PC-3 (cell line): ENCODE measurements at regions not wholly inside any gene's neighbourhood (a gene's known extent, or its start where the extent isn't known, plus 50 kb on each side); places are given as distances from the start of the nearest gene placed in this dataset.
"Not testable (repeated sequence)": the region's sequence is repeated elsewhere in the genome, so short reads cannot be mapped to it uniquely, and the experiment has no call there.

Experiments used
- ATAC-seq: fragments of 200-7000 bp; cut with Tn5 transposase; 2 replicates; pipeline ENCODE4 v1.9.1; 2020; ENCODE audit warnings: mild to moderate bottlenecking, moderate library complexity
- BruUV-seq: library from RNA; stranded (reverse); fragments of 400-500 nt; replicated peaks from 2 replicates; lab custom pipeline; 2021; lab: Mats Ljungman, UMichigan
- CTCF ChIA-PET: fragments of 300-600 bp; sonication (Branson Sonifier 250); formaldehyde crosslinking; loops from one replicate; lab custom pipeline; 2022; ENCODE audit warnings: antibody characterized with exemption; lab: Charles Lee
- POLR2A ChIA-PET: fragments of 300-600 bp; sonication (Branson Sonifier 250); formaldehyde crosslinking; loops from one replicate; lab custom pipeline; 2022; ENCODE audit warnings: antibody characterized with exemption; ENCODE audit not compliant: unreplicated experiment; lab: Charles Lee
- DNase-seq: peaks from one replicate; pipeline ENCODE4 v3.0.0-alpha.2; 2015
- H2AFZ ChIP-seq: fragments of 300-600 bp; sonication (generic); 2 replicates; pipeline ENCODE4 v1.6.0; 2016; ENCODE audit warnings: antibody characterized with exemption, low read length
- H3F3A ChIP-seq: fragments of 300-600 bp; sonication (generic); one replicate; pipeline ENCODE4 v1.6.0; 2017; ENCODE audit warnings: antibody characterized with exemption, low read length, control low read depth, mild to moderate bottlenecking; ENCODE audit not compliant: unreplicated experiment
- H3K27ac ChIP-seq: fragments of 300-600 bp; sonication (generic); 2 replicates; pipeline ENCODE4 v1.5.1; 2016; ENCODE audit warnings: mild to moderate bottlenecking, low read length
- H3K27me3 ChIP-seq: fragments of 300-600 bp; sonication (generic); 2 replicates; pipeline ENCODE4 v1.6.1; 2016; ENCODE audit warnings: low read length, mixed read lengths
- H3K36me3 ChIP-seq: fragments of 300-600 bp; sonication (generic); 2 replicates; pipeline ENCODE4 v1.6.1; 2016; ENCODE audit warnings: low read depth, mixed run types, low read length, mixed read lengths
- H3K4me1 ChIP-seq: fragments of 300-600 bp; sonication (generic); 2 replicates; pipeline ENCODE4 v1.5.1; 2016; ENCODE audit warnings: low read length; ENCODE audit not compliant: insufficient read depth
- H3K4me2 ChIP-seq: fragments of 300-600 bp; sonication (generic); 2 replicates; pipeline ENCODE4 v1.6.0; 2016; ENCODE audit warnings: low read length
- H3K4me3 ChIP-seq: fragments of 300-600 bp; sonication (generic); 2 replicates; pipeline ENCODE4 v1.5.1; 2016; ENCODE audit warnings: mild to moderate bottlenecking, low read length, mixed read lengths
- H3K79me2 ChIP-seq: fragments of 300-600 bp; sonication (generic); 2 replicates; pipeline ENCODE4 v1.6.1; 2017; ENCODE audit warnings: low read length, mixed read lengths
- H3K9ac ChIP-seq: fragments of 300-600 bp; sonication (generic); 2 replicates; pipeline ENCODE4 v1.6.0; 2016; ENCODE audit warnings: mild to moderate bottlenecking, low read length
- H3K9me2 ChIP-seq: fragments of 300-600 bp; sonication (generic); replicated peaks from 2 replicates; pipeline ENCODE4 v1.6.1; 2016; ENCODE audit warnings: mixed run types, low read length, mixed read lengths
- H3K9me3 ChIP-seq: fragments of 300-600 bp; sonication (generic); 2 replicates; pipeline ENCODE4 v1.6.1; 2016; ENCODE audit warnings: low read length, mixed read lengths
- H4K20me1 ChIP-seq: fragments of 300-600 bp; sonication (generic); 2 replicates; pipeline ENCODE4 v1.6.1; 2016; ENCODE audit warnings: low read length, mixed read lengths
- CTCF ChIP-seq: fragments of 300-600 bp; sonication (generic); conservative IDR thresholded peaks from 2 replicates; pipeline ENCODE4 v1.5.1; 2017; ENCODE audit warnings: antibody characterized with exemption, low read depth, mild to moderate bottlenecking, low read length
- EZH2 ChIP-seq: fragments of 300-600 bp; sonication (generic); IDR thresholded peaks from one replicate; pipeline ENCODE4 v1.6.1; 2017; ENCODE audit warnings: antibody characterized with exemption, mild to moderate bottlenecking, low read length; ENCODE audit not compliant: unreplicated experiment
- EZH2phosphoT487 ChIP-seq: fragments of 300-600 bp; sonication (generic); IDR thresholded peaks from 2 replicates; pipeline ENCODE4 v1.6.1; 2018; ENCODE audit warnings: mild to moderate bottlenecking, antibody characterized with exemption, low read length, borderline replicate concordance
- intact Hi-C: fragments of 100-400 bp; cut with micrococcal nuclease; formaldehyde crosslinking; loops from 2 replicates; pipeline ENCODE4 v1.9.0; 2023

- CTCF ChIA-PET: no interaction called here
Measured at GRCh38 chr5:118293378-118293777, 695.0 kb downstream of the DTWD2 start.

GRCh38 chr5:118290204-118290603 lies 698.1 kb downstream of the DTWD2 start:
- no peak overlapping the region for H3K4me2 ChIP-seq
- no peaks in the 10 kb centered on the region for H3K4me1 ChIP-seq
- POLR2A ChIA-PET: no interaction called here
- DNase-seq: no peak
- no peak for ATAC-seq
- H3K27me3 ChIP-seq: no peaks in the 10 kb centered on the region
- no peak overlapping the region for H3K27ac ChIP-seq
- H3K9me2 ChIP-seq: no peaks in the 10 kb centered on the region
- no peaks in the 10 kb centered on the region for H3F3A ChIP-seq
- CTCF ChIA-PET: no interaction called here
- no TSS peak for BruUV-seq
- TF ChIP-seq EZH2phosphoT487: no peak
- no peak for TF ChIP-seq EZH2
- intact Hi-C loops: no loop called here
- no peaks in the 10 kb centered on the region for H3K9me3 ChIP-seq
- no peak overlapping the region for H3K4me3 ChIP-seq
- no peaks in the 10 kb centered on the region for H3K36me3 ChIP-seq
- H3K79me2 ChIP-seq: no peaks in the 10 kb centered on the region
- H2AFZ ChIP-seq: no peak overlapping the region
- no peak overlapping the region for H3K9ac ChIP-seq
- H4K20me1 ChIP-seq: no peaks in the 10 kb centered on the region

More at GRCh38 chr5:118293378-118293777, 695.0 kb downstream of the DTWD2 start:
- Histone ChIP-seq H3K4me2 (no peak overlapping the region), H3K79me2 (no peaks in the 10 kb centered on the region), H3K9me3 (no peaks in the 10 kb centered on the region), H3K4me3 (no peak overlapping the region), H3K4me1 (no peaks in the 10 kb centered on the region), H3F3A (no peaks in the 10 kb centered on the region), H3K27ac (no peak overlapping the region), H3K36me3 (no peaks in the 10 kb centered on the region), H3K27me3 (no peaks in the 10 kb centered on the region), H3K9me2 (no peaks in the 10 kb centered on the region), H2AFZ (no peak overlapping the region), H3K9ac (no peak overlapping the region), H4K20me1 (no peaks in the 10 kb centered on the region)
- intact Hi-C loops: no loop called here
- no TSS peak for BruUV-seq
- TF ChIP-seq CTCF: no peak
- DNase-seq: no peak
- POLR2A ChIA-PET: no interaction called here
- ATAC-seq: no peak

- H3K9me3 ChIP-seq, H3K9me2 ChIP-seq, H3F3A ChIP-seq, H3K27ac ChIP-seq, DNase-seq, ATAC-seq, H4K20me1 ChIP-seq, intact Hi-C loops, CTCF ChIA-PET, H3K4me1 ChIP-seq, H3K9ac ChIP-seq, H3K4me2 ChIP-seq, H3K27me3 ChIP-seq, BruUV-seq, H2AFZ ChIP-seq, H3K4me3 ChIP-seq, H3K36me3 ChIP-seq, POLR2A ChIA-PET, H3K79me2 ChIP-seq: not testable (repeated sequence)
Measured at GRCh38 chr5:118284230-118284629, 704.1 kb downstream of the DTWD2 start.

GRCh38 chr5:118282480-118283038 lies 705.8 kb downstream of the DTWD2 start:
- intact Hi-C loops, BruUV-seq, H3K4me3 ChIP-seq, H3K79me2 ChIP-seq, H3F3A ChIP-seq, H3K9me2 ChIP-seq, H3K4me2 ChIP-seq, CTCF ChIA-PET, H4K20me1 ChIP-seq, H3K27ac ChIP-seq, H2AFZ ChIP-seq, H3K9ac ChIP-seq, H3K4me1 ChIP-seq, H3K9me3 ChIP-seq, ATAC-seq, H3K36me3 ChIP-seq, H3K27me3 ChIP-seq, POLR2A ChIA-PET, DNase-seq: not testable (repeated sequence)
